ENCODE measurements at regions not wholly inside any gene's neighbourhood (a gene's known extent, or its start where the extent isn't known, plus 50 kb on each side); places are given as distances from the start of the nearest gene placed in this dataset.
"Not testable (repeated sequence)": the region's sequence is repeated elsewhere in the genome, so short reads cannot be mapped to it uniquely, and the experiment has no call there.

- TF ChIP-seq CTCF (IDR thresholded peaks at IDR 0.05; ENCODE audit: low read depth, low read length, missing input control); ZBTB33 (IDR thresholded peaks at IDR 0.05); RAD21 (IDR thresholded peaks at IDR 0.05); YY1 (IDR thresholded peaks at IDR 0.05); JUND (IDR thresholded peaks at IDR 0.05): not testable (repeated sequence)
- TF ChIP-seq, protein P1, sequence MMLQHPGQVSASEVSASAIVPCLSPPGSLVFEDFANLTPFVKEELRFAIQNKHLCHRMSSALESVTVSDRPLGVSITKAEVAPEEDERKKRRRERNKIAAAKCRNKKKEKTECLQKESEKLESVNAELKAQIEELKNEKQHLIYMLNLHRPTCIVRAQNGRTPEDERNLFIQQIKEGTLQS (IDR thresholded peaks at IDR 0.05), result not testable (repeated sequence)
- TF ChIP-seq, protein P2, sequence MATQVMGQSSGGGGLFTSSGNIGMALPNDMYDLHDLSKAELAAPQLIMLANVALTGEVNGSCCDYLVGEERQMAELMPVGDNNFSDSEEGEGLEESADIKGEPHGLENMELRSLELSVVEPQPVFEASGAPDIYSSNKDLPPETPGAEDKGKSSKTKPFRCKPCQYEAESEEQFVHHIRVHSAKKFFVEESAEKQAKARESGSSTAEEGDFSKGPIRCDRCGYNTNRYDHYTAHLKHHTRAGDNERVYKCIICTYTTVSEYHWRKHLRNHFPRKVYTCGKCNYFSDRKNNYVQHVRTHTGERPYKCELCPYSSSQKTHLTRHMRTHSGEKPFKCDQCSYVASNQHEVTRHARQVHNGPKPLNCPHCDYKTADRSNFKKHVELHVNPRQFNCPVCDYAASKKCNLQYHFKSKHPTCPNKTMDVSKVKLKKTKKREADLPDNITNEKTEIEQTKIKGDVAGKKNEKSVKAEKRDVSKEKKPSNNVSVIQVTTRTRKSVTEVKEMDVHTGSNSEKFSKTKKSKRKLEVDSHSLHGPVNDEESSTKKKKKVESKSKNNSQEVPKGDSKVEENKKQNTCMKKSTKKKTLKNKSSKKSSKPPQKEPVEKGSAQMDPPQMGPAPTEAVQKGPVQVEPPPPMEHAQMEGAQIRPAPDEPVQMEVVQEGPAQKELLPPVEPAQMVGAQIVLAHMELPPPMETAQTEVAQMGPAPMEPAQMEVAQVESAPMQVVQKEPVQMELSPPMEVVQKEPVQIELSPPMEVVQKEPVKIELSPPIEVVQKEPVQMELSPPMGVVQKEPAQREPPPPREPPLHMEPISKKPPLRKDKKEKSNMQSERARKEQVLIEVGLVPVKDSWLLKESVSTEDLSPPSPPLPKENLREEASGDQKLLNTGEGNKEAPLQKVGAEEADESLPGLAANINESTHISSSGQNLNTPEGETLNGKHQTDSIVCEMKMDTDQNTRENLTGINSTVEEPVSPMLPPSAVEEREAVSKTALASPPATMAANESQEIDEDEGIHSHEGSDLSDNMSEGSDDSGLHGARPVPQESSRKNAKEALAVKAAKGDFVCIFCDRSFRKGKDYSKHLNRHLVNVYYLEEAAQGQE (IDR thresholded peaks at IDR 0.05), result not testable (repeated sequence)
- TF ChIP-seq, protein P3, sequence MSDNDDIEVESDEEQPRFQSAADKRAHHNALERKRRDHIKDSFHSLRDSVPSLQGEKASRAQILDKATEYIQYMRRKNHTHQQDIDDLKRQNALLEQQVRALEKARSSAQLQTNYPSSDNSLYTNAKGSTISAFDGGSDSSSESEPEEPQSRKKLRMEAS (IDR thresholded peaks at IDR 0.05), result not testable (repeated sequence)
These were observed 59.8 kb upstream of the NBPF3 start for GRCh38 chr1:21380147-21380546.

Measured in liver (tissue), 3 donors.